ENCODE measurements at regions not wholly inside any gene's neighbourhood (a gene's known extent, or its start where the extent isn't known, plus 50 kb on each side); places are given as distances from the start of the nearest gene placed in this dataset.
A peak's percentile ranks its signal among the peaks of the same experiment; 100 is the strongest.

- DNase-seq (ENCODE audit: low read depth, low spot score): no peak
- no peak overlapping the region for H3K4me3 ChIP-seq (ENCODE audit: low read length)
These were observed 900.6 kb downstream of the KCNMA1 start for GRCh38 chr10:76736815-76737618.

GRCh38 chr10:76736392-76736791, 901.2 kb downstream of the KCNMA1 start:
- no peak overlapping the region for H3K4me3 ChIP-seq (ENCODE audit: low read length)
- DNase-seq (ENCODE audit: low read depth, low spot score): peak; percentile 8

- DNase-seq (ENCODE audit: low read depth, low spot score): no peak
- no peak overlapping the region for H3K4me3 ChIP-seq (ENCODE audit: low read length)
These were observed 901.7 kb downstream of the KCNMA1 start for GRCh38 chr10:76735866-76736265.

- H3K4me3 ChIP-seq (ENCODE audit: low read length): no peak overlapping the region
- DNase-seq (ENCODE audit: low read depth, low spot score): no peak
These were observed 904.1 kb downstream of the KCNMA1 start for GRCh38 chr10:76733441-76733936.

- no peak for DNase-seq (ENCODE audit: low read depth, low spot score)
- H3K4me3 ChIP-seq (ENCODE audit: low read length): no peak overlapping the region
These were observed 905.3 kb downstream of the KCNMA1 start for GRCh38 chr10:76732306-76732705.

- H3K4me3 ChIP-seq (ENCODE audit: low read length): no peak overlapping the region
- DNase-seq (ENCODE audit: low read depth, low spot score): no peak
These were observed 907.6 kb downstream of the KCNMA1 start for GRCh38 chr10:76729841-76730487.

GRCh38 chr10:76729346-76729745, 908.3 kb downstream of the KCNMA1 start:
- no peak overlapping the region for H3K4me3 ChIP-seq (ENCODE audit: low read length)
- DNase-seq (ENCODE audit: low read depth, low spot score): no peak

GRCh38 chr10:76727038-76727437, 910.6 kb downstream of the KCNMA1 start:
- H3K4me3 ChIP-seq (ENCODE audit: low read length): no peak overlapping the region
- no peak for DNase-seq (ENCODE audit: low read depth, low spot score)

GRCh38 chr10:76723844-76724243, 913.8 kb downstream of the KCNMA1 start:
- no peak overlapping the region for H3K4me3 ChIP-seq (ENCODE audit: low read length)
- no peak for DNase-seq (ENCODE audit: low read depth, low spot score)

- DNase-seq (ENCODE audit: low read depth, low spot score): no peak
- H3K4me3 ChIP-seq (ENCODE audit: low read length): no peak overlapping the region
These were observed 915.6 kb downstream of the KCNMA1 start for GRCh38 chr10:76721891-76722505.

- DNase-seq (ENCODE audit: low read depth, low spot score): no peak
- H3K4me3 ChIP-seq (ENCODE audit: low read length): no peak overlapping the region
These were observed 918.6 kb downstream of the KCNMA1 start for GRCh38 chr10:76719006-76719405.

GRCh38 chr10:76717141-76717540, 920.5 kb downstream of the KCNMA1 start:
- no peak for DNase-seq (ENCODE audit: low read depth, low spot score)
- no peak overlapping the region for H3K4me3 ChIP-seq (ENCODE audit: low read length)

GRCh38 chr10:76711222-76711997, 926.2 kb downstream of the KCNMA1 start:
- no peak overlapping the region for H3K4me3 ChIP-seq (ENCODE audit: low read length)
- DNase-seq (ENCODE audit: low read depth, low spot score): no peak

- DNase-seq (ENCODE audit: low read depth, low spot score): no peak
These were observed 937.4 kb downstream of the KCNMA1 start for GRCh38 chr10:76700241-76700640.

GRCh38 chr10:76697923-76698322, 939.7 kb downstream of the KCNMA1 start:
- no peak for DNase-seq (ENCODE audit: low read depth, low spot score)
- H3K4me3 ChIP-seq (ENCODE audit: low read length): no peak overlapping the region

More at GRCh38 chr10:76700241-76700640, 937.4 kb downstream of the KCNMA1 start:
- H3K4me3 ChIP-seq (ENCODE audit: low read length): no peak overlapping the region

- no peak overlapping the region for H3K4me3 ChIP-seq (ENCODE audit: low read length)
- no peak for DNase-seq (ENCODE audit: low read depth, low spot score)
These were observed 942.5 kb downstream of the KCNMA1 start for GRCh38 chr10:76695069-76695468.

GRCh38 chr10:76686201-76686600, 951.4 kb downstream of the KCNMA1 start:
- no peak overlapping the region for H3K4me3 ChIP-seq (ENCODE audit: low read length)
- no peak for DNase-seq (ENCODE audit: low read depth, low spot score)

GRCh38 chr10:76684968-76685367, 952.6 kb downstream of the KCNMA1 start:
- H3K4me3 ChIP-seq (ENCODE audit: low read length): no peak overlapping the region

GRCh38 chr10:76681153-76681552, 956.5 kb downstream of the KCNMA1 start:
- no peak overlapping the region for H3K4me3 ChIP-seq (ENCODE audit: low read length)
- no peak for DNase-seq (ENCODE audit: low read depth, low spot score)

More at GRCh38 chr10:76684968-76685367, 952.6 kb downstream of the KCNMA1 start:
- DNase-seq (ENCODE audit: low read depth, low spot score): no peak

Measured in Jurkat, Clone E6-1 (cell line).